ENCODE measurements at regions not wholly inside any gene's neighbourhood (a gene's known extent, or its start where the extent isn't known, plus 50 kb on each side); places are given as distances from the start of the nearest gene placed in this dataset.

- no peak overlapping the region for H3K4me3 ChIP-seq (replicated peaks; ENCODE audit: low read depth, low read length)
- no peak for TF ChIP-seq CTCF (IDR thresholded peaks at IDR 0.05; ENCODE audit: low read depth, low read length, missing control alignments)
- no peak for DNase-seq (ENCODE audit: extremely low read depth, low read depth)
Measured at GRCh38 chr1:38600286-38600685, 259.3 kb downstream of the RRAGC start.

- no peak for DNase-seq (ENCODE audit: extremely low read depth, low read depth)
- no peak for TF ChIP-seq CTCF (IDR thresholded peaks at IDR 0.05; ENCODE audit: low read depth, low read length, missing control alignments)
- H3K4me3 ChIP-seq (replicated peaks; ENCODE audit: low read depth, low read length) = no peak overlapping the region
Measured at GRCh38 chr1:38598118-38598517, 261.5 kb downstream of the RRAGC start.

- DNase-seq (ENCODE audit: extremely low read depth, low read depth) = no peak
- TF ChIP-seq CTCF (IDR thresholded peaks at IDR 0.05; ENCODE audit: low read depth, low read length, missing control alignments) = no peak
- no peak overlapping the region for H3K4me3 ChIP-seq (replicated peaks; ENCODE audit: low read depth, low read length)
Measured at GRCh38 chr1:38589036-38589435, 270.5 kb downstream of the RRAGC start.

- TF ChIP-seq CTCF (IDR thresholded peaks at IDR 0.05; ENCODE audit: low read depth, low read length, missing control alignments) = no peak
- no peak for DNase-seq (ENCODE audit: extremely low read depth, low read depth)
- no peak overlapping the region for H3K4me3 ChIP-seq (replicated peaks; ENCODE audit: low read depth, low read length)
Measured at GRCh38 chr1:38587766-38588165, 271.8 kb downstream of the RRAGC start.

- peak; percentile 84 for TF ChIP-seq CTCF (IDR thresholded peaks at IDR 0.05; ENCODE audit: low read depth, low read length, missing control alignments)
- no peak for DNase-seq (ENCODE audit: extremely low read depth, low read depth)
- no peak overlapping the region for H3K4me3 ChIP-seq (replicated peaks; ENCODE audit: low read depth, low read length)
Measured at GRCh38 chr1:38586993-38587646, 272.5 kb downstream of the RRAGC start.

- TF ChIP-seq CTCF (IDR thresholded peaks at IDR 0.05; ENCODE audit: low read depth, low read length, missing control alignments) = no peak
- DNase-seq (ENCODE audit: extremely low read depth, low read depth) = no peak
- H3K4me3 ChIP-seq (replicated peaks; ENCODE audit: low read depth, low read length) = no peak overlapping the region
Measured at GRCh38 chr1:38585971-38586370, 273.6 kb downstream of the RRAGC start.

- no peak for DNase-seq (ENCODE audit: extremely low read depth, low read depth)
- no peak overlapping the region for H3K4me3 ChIP-seq (replicated peaks; ENCODE audit: low read depth, low read length)
- no peak for TF ChIP-seq CTCF (IDR thresholded peaks at IDR 0.05; ENCODE audit: low read depth, low read length, missing control alignments)
Measured at GRCh38 chr1:38585460-38585859, 274.1 kb downstream of the RRAGC start.
